Omental fat pad (tissue), 3 donors: ENCODE measurements at regions not wholly inside any gene's neighbourhood (a gene's known extent, or its start where the extent isn't known, plus 50 kb on each side); places are given as distances from the start of the nearest gene placed in this dataset.

Experiments
- ATAC-seq: fragments of 150-250 bp; one replicate; pipeline ENCODE4 v1.9.1; 2016; ENCODE audit warnings: mild to moderate bottlenecking, moderate library complexity; ENCODE audit not compliant: low FRiP score
- DNase-seq: peaks from one replicate; pipeline ENCODE4 v3.0.0-alpha.2; 2019; ENCODE audit warnings: low spot score
- TF ChIP-seq, protein P1 (sequence below), 3 donors: fragments of 450-650 bp; IDR thresholded peaks; one replicate each; pipeline ENCODE4 v1.5.1; 2016 to 2017; ENCODE audit warnings: antibody characterized with exemption in 3 of 3, mild to moderate bottlenecking in 3 of 3, moderate library complexity in 2 of 3

DNA sequence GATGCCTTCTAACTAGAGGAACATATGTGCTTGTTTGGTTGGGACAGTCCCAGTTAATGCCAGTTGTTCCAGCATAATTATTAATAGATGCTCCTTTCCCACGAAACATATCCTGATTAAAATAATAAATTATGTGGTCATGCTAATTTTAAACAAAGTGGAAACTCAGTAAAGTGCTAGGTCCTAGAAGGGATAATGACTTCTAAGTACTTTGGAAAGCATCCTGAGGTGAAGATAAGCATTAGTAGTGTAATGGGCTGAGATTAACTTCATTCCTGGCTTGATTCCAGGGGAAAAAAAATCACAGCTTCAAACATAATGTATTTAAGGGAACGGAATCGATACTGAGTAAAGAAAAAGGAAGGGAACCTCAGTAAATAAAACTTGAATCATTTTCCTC is 213.7 kb upstream of the SNX2 start:
- ATAC-seq (no peak), DNase-seq (no peak)
- TF ChIP-seq, protein P1, sequence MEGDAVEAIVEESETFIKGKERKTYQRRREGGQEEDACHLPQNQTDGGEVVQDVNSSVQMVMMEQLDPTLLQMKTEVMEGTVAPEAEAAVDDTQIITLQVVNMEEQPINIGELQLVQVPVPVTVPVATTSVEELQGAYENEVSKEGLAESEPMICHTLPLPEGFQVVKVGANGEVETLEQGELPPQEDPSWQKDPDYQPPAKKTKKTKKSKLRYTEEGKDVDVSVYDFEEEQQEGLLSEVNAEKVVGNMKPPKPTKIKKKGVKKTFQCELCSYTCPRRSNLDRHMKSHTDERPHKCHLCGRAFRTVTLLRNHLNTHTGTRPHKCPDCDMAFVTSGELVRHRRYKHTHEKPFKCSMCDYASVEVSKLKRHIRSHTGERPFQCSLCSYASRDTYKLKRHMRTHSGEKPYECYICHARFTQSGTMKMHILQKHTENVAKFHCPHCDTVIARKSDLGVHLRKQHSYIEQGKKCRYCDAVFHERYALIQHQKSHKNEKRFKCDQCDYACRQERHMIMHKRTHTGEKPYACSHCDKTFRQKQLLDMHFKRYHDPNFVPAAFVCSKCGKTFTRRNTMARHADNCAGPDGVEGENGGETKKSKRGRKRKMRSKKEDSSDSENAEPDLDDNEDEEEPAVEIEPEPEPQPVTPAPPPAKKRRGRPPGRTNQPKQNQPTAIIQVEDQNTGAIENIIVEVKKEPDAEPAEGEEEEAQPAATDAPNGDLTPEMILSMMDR (IDR thresholded peaks at IDR 0.05), result no peak

DNA sequence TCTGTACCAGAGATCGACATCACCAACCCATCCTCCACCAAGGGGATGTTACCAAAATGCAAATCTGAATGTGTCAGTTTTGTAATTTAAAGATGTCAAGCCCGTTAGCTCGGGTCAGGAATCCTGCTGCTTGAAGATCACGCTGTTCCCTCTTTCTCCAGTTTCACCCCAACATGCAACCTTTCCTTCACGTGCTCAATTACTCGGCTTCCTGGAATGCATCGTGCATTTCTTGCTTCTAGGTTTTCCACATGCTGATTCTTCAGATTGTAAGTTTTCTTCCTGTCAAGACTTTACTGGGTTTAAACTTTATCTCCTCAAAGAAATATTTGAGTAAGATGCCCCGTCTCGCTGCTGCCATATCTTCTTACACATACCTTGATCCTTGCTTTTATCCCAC is 209.5 kb upstream of the SNX2 start:
- DNase-seq (no peak), ATAC-seq (no peak)
- TF ChIP-seq, protein P1 (IDR thresholded peaks at IDR 0.05), result no peak

DNA sequence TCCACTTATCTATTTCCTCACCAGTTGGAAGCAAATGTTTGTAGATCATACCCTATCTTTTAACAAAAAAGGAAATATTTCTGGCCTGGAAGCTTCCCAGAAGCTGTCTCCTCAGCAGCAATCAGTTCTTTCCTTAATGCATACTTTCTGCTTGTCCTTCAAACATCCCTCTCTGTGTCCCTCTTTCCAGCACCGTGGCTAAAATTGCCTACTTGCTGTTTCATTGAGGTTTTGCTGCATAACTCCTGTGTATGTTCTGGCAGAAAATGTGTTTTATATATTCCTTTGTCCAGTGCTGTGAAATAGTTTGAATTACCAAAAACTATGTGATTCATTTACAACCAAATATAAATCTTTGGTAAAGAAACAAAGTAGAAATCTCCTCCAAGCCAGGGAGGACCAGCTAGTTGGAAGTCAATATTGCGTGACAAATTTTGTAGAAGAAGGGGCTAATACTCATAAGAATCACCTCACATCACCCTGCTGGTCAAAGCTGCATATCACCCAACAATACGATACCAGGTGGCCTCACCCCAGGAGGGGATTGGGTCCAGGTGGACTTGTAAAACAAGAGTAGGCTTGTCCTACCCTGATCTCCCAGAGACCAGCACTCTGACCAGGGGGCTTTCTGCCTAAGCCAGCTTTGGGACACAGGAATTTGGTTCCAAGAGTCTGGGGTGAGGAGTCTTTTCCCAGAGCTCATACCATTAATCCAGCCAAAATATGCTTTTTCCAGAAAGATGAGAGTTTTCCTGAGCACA is 198.4 kb upstream of the SNX2 start:
- TF ChIP-seq, protein P1 (IDR thresholded peaks at IDR 0.05), result no peak
- no peak for ATAC-seq
- DNase-seq, result no peak

DNA sequence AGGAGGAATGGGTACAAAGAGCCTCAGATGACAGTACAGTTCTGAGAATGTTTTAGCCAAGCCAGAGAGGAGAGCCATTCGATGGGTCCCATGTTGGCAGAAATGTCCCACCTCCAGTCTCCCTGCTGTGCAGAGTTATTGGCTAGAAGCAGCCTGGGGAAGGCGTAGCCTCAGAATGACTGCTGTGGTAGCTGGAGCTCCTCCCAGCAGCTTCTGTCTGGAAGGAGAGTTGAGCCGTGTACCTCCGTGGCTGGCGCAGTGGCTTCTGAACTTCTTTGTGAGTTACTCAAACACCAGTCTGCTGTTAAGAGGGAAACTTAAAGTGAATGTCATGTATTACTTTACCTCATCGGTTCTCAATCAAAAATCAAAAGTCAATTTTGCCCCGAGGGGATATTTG is 193.3 kb upstream of the SNX2 start:
- TF ChIP-seq, protein P1 (IDR thresholded peaks at IDR 0.05), result no peak
- DNase-seq, result no peak
- no peak for ATAC-seq

DNA sequence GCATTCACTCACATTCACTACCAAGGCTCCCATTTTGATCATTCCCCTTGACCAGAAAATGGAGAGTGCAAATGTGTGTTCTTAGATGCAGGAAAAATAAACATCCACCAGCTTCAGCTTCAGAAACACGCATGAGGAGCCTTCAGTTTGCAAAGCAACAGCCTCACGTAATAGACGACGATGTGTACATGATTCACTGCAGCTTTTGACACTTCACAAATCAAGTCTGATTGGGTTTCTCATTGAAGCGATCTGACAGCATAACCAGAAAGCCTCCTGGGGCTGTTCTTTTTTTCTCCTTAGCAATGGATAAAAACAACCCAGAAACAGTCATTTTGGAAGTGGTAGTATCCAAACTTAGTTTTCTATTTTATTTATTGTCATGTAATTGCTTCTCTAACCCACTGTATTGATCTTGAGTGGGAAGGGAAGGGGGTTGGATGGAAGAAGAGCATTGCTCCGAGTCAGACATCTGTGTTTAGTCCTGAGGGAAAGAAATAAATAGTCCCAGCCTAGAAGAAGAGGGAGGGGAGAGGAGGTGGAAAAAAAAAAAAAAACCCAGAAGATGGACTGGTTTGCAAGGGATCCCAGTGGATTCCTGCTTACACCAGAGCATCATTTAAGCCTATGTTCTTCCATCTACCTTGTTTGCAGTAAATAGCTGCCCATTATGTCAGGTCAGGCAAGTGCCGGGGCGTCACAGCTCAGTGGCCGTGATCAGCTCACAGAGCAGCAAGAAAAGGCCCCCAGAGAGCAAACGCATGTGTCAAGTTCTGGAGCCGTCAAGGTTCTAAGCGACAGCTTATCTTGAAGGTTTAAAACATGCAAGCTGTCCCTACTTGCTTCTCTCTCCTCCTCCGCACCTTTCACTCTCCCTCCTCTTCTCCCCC is 190.2 kb upstream of the SNX2 start:
- ATAC-seq (no peak), DNase-seq (no peak)
- TF ChIP-seq, protein P1 (IDR thresholded peaks at IDR 0.05), result no peak

DNA sequence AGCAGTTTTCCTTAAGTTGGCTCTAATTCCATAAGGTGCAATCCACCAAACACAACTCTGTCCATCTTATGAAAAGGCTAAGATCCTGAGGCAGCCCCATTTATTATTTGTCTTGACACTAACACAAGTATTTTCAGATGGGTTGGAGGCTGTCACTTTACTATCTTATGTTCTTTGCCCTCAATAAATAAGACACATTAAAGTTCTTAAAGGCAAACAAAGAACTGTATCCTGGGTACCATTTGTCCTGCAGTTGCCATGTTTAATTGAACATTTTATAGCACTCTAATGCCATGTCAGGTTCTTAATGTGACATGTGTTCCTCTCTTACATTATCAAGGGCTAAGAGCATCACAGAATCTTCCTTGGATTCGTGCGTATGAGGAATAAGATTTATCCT is 189.5 kb upstream of the SNX2 start:
- DNase-seq (no peak), ATAC-seq (no peak)
- TF ChIP-seq, protein P1 (IDR thresholded peaks at IDR 0.05), result no peak
